GM23338 (cell line): ENCODE measurements at regions not wholly inside any gene's neighbourhood (a gene's known extent, or its start where the extent isn't known, plus 50 kb on each side); places are given as distances from the start of the nearest gene placed in this dataset.
"Not testable (repeated sequence)": the region's sequence is repeated elsewhere in the genome, so short reads cannot be mapped to it uniquely, and the experiment has no call there.

ENCODE experiments used
- ATAC-seq: fragments of 200-7000 bp; cut with Tn5 transposase; 3 replicates; pipeline ENCODE4 v1.9.1; 2020
- DNase-seq: peaks from one replicate; pipeline ENCODE4 v3.0.0-alpha.2; 2015; ENCODE audit warnings: low spot score
- H2AFZ ChIP-seq: fragments of 200-600 bp; sonication (generic); 2 replicates; pipeline ENCODE4 v1.8.0; 2016; ENCODE audit warnings: antibody characterized with exemption, mild to moderate bottlenecking, moderate library complexity
- H3F3A ChIP-seq: fragments of 200-600 bp; sonication (generic); replicated peaks from 2 replicates; pipeline ENCODE4 v1.8.0; 2017; ENCODE audit warnings: antibody characterized with exemption, mixed run types, low read depth
- H3K27ac ChIP-seq: fragments of 200-600 bp; sonication (generic); 2 replicates; pipeline ENCODE4 v1.6.1; 2016; ENCODE audit warnings: low read depth
- H3K27me3 ChIP-seq: fragments of 200-600 bp; sonication (generic); 2 replicates; pipeline ENCODE4 v1.8.0; 2016; ENCODE audit warnings: mild to moderate bottlenecking, mixed run types, moderate library complexity; ENCODE audit not compliant: insufficient read depth
- H3K36me3 ChIP-seq: fragments of 200-600 bp; sonication (generic); 2 replicates; pipeline ENCODE4 v1.8.0; 2016; ENCODE audit warnings: mild to moderate bottlenecking; ENCODE audit not compliant: insufficient read depth
- H3K4me1 ChIP-seq: fragments of 200-600 bp; sonication (generic); 2 replicates; pipeline ENCODE4 v1.8.0; 2016; ENCODE audit warnings: mild to moderate bottlenecking, moderate library complexity; ENCODE audit not compliant: insufficient read depth
- H3K4me2 ChIP-seq: fragments of 200-600 bp; sonication (generic); 2 replicates; pipeline ENCODE4 v1.7.1; 2017; ENCODE audit warnings: mixed run types
- H3K4me3 ChIP-seq: fragments of 200-600 bp; sonication (generic); 2 replicates; pipeline ENCODE4 v1.6.1; 2016; ENCODE audit warnings: mixed run types
- H3K79me2 ChIP-seq: fragments of 200-600 bp; sonication (generic); replicated peaks from 2 replicates; pipeline ENCODE4 v1.8.0; 2017; ENCODE audit warnings: mild to moderate bottlenecking; ENCODE audit not compliant: insufficient read depth
- H3K9me2 ChIP-seq: fragments of 200-600 bp; sonication (generic); 2 replicates; pipeline ENCODE4 v1.8.0; 2017; ENCODE audit not compliant: insufficient read depth
- H4K20me1 ChIP-seq: fragments of 200-600 bp; sonication (generic); replicated peaks from 2 replicates; pipeline ENCODE4 v1.8.0; 2017; ENCODE audit warnings: mild to moderate bottlenecking; ENCODE audit not compliant: insufficient read depth
- H3K27ac Mint-ChIP-seq: 2 replicates; pipeline ENCODE4 v1.8.0; 2020; ENCODE audit warnings: inconsistent platforms, mild to moderate bottlenecking, moderate library complexity, mixed read lengths
- H3K27me3 Mint-ChIP-seq: 3 replicates; pipeline ENCODE4 v1.8.0; 2022; ENCODE audit warnings: low read depth, mild to moderate bottlenecking, moderate library complexity, mixed read lengths, inconsistent platforms; ENCODE audit not compliant: insufficient read depth, poor library complexity
- H3K36me3 Mint-ChIP-seq: 3 replicates; pipeline ENCODE4 v1.8.0; 2021; ENCODE audit warnings: low read depth, mild to moderate bottlenecking, inconsistent platforms, moderate library complexity, mixed read lengths
- H3K4me1 Mint-ChIP-seq: 3 replicates; pipeline ENCODE4 v1.8.0; 2020; ENCODE audit warnings: mild to moderate bottlenecking, inconsistent platforms, mixed read lengths
- H3K4me3 Mint-ChIP-seq: 3 replicates; pipeline ENCODE4 v1.8.0; 2021; ENCODE audit warnings: moderate library complexity, mild to moderate bottlenecking, inconsistent platforms, mixed read lengths
- H3K9me3 Mint-ChIP-seq: 3 replicates; pipeline ENCODE4 v1.8.0; 2020; ENCODE audit warnings: moderate library complexity, mild to moderate bottlenecking, inconsistent platforms, mixed read lengths
- EZH2phosphoT487 ChIP-seq: fragments of 200-600 bp; sonication (generic); IDR thresholded peaks from one replicate; pipeline ENCODE4 v1.8.1; 2018; ENCODE audit warnings: antibody characterized with exemption; ENCODE audit not compliant: unreplicated experiment
- NANOG ChIP-seq: IDR thresholded peaks from 2 replicates; pipeline ENCODE4 v1.6.1; 2016; ENCODE audit warnings: antibody characterized with exemption, borderline replicate concordance
- POLR2AphosphoS5 ChIP-seq: IDR thresholded peaks from 2 replicates; pipeline ENCODE4 v1.6.1; 2016; ENCODE audit warnings: antibody characterized with exemption, low read depth
- ZNF114 ChIP-seq: fragments of 250-450 bp; sonication (Bioruptor Pico); IDR thresholded peaks from 2 replicates; pipeline ENCODE4 v1.5.0; 2020; ENCODE audit warnings: mild to moderate bottlenecking, moderate library complexity
- ZNF331 ChIP-seq: fragments of 250-450 bp; sonication (Bioruptor Pico); IDR thresholded peaks from 2 replicates; pipeline ENCODE4 v1.5.0; 2020; ENCODE audit warnings: low read depth, mild to moderate bottlenecking, moderate library complexity
- TF ChIP-seq, protein P1 (sequence below): IDR thresholded peaks from 2 replicates; pipeline ENCODE4 v1.6.1; 2016; ENCODE audit warnings: antibody characterized with exemption
- TF ChIP-seq, protein P2 (sequence below): fragments of 250-450 bp; sonication (Bioruptor Pico); IDR thresholded peaks from 2 replicates; pipeline ENCODE4 v1.5.0; 2020; ENCODE audit warnings: mild to moderate bottlenecking, moderate library complexity

DNA sequence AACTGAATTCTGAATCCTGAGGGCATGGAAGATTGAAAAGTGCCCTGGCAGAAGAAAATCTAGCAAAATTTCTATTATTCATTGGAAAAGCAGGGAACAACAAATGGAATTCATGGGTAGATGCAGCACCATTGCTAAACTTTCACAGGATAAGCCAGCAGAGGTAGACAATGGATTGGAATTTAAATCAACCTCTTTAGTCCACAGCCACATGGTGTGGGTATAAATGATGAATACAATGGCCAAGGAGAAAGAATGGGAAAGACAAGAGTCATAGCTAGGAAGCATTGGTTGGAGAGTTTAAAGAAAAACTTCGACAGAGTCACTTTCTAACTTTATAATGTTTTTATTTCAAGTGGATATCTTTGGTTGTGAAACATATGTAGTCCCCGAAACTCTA is 332.8 kb upstream of the PUDP start (continued):
- TF ChIP-seq, protein P1, sequence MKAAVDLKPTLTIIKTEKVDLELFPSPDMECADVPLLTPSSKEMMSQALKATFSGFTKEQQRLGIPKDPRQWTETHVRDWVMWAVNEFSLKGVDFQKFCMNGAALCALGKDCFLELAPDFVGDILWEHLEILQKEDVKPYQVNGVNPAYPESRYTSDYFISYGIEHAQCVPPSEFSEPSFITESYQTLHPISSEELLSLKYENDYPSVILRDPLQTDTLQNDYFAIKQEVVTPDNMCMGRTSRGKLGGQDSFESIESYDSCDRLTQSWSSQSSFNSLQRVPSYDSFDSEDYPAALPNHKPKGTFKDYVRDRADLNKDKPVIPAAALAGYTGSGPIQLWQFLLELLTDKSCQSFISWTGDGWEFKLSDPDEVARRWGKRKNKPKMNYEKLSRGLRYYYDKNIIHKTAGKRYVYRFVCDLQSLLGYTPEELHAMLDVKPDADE = no peak
- no peak for TF ChIP-seq EZH2phosphoT487

DNA sequence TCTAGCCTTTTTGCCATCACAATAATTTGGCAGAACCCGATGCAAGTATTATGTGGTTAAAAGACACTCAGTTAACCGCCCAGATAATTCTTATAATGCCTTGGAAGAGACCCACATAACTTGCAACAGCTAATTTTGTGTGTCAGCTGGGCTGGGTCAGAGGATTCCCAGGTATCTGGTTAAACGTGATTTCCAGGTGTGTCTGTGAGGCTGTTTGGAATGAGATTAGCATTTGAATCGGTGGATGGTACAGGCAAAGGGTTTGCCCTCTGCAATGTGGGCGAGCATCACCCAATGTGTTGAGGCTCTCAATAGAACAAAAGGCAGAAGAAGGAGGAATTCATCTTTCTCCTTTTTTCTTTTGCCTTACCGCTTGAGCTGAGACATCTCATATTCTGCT is 314.2 kb upstream of the PUDP start:
- Histone ChIP-seq H3K4me3 (no peak overlapping the region), H3K36me3 (no peaks in the 10 kb centered on the region), H3K4me2 (0 out of 2 replicates have a peak overlapping the region, but pooled peaks have one; percentile 61)

DNA sequence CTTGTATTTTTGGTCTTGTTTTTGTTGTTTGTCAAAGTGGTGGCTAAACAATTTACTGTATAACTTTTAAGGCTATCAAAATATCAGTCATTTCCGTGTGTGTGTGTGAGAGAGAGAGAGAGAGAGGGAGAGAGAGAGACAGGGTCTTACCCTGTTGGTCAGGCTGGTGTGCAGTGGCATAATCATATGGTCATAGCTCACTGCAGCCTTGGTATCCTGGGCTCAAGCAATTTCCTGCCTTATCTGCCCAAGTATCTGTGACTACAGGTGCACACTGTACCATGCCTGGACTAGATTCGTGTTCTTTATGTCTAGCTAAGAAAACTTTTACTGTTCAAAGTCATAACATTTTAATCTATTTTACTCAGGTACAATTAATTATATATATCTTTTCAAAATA is 313.1 kb upstream of the PUDP start:
- not testable (repeated sequence) for H3K36me3 Mint-ChIP-seq, H3K4me3 ChIP-seq, H3K9me2 ChIP-seq, H3K27ac Mint-ChIP-seq, H3K4me3 Mint-ChIP-seq, H3K4me2 ChIP-seq, DNase-seq, H3K79me2 ChIP-seq, H3K27me3 Mint-ChIP-seq, H2AFZ ChIP-seq, H3F3A ChIP-seq, H4K20me1 ChIP-seq, H3K9me3 Mint-ChIP-seq, H3K27me3 ChIP-seq, H3K36me3 ChIP-seq, H3K27ac ChIP-seq, ATAC-seq, H3K4me1 ChIP-seq
- H3K4me1 Mint-ChIP-seq = peaks cover 14% of the 10 kb centered on the region; the same call in 2 of the 3 replicates

More for the DNA sequence above, 314.2 kb upstream of the PUDP start:
- Histone ChIP-seq H3K9me2 (no peaks in the 10 kb centered on the region), H4K20me1 (no peaks in the 10 kb centered on the region), H3K4me1 (peaks cover 6% of the 10 kb centered on the region; the same call in 1 of the 2 replicates), H3K27ac (no peak overlapping the region), H2AFZ (no peak overlapping the region), H3K27me3 (no peaks in the 10 kb centered on the region), H3K79me2 (no peaks in the 10 kb centered on the region), H3F3A (no peaks in the 10 kb centered on the region)
- Mint-ChIP-seq H3K4me3 (no peak overlapping the region), H3K36me3 (no peaks in the 10 kb centered on the region), H3K4me1 (peaks cover 14% of the 10 kb centered on the region; the same call in 2 of the 3 replicates), H3K9me3 (no peaks in the 10 kb centered on the region; the same call in 2 of the 3 replicates), H3K27ac (no peak overlapping the region), H3K27me3 (no peaks in the 10 kb centered on the region)
- DNase-seq (peak; percentile 36), ATAC-seq (peak; percentile 76)
- no peak for TF ChIP-seq NANOG
- TF ChIP-seq ZNF331 (CRISPR knock-in tag) = no peak
- no peak for TF ChIP-seq POLR2AphosphoS5
- no peak for TF ChIP-seq ZNF114 (CRISPR knock-in tag)
- TF ChIP-seq, protein P2, sequence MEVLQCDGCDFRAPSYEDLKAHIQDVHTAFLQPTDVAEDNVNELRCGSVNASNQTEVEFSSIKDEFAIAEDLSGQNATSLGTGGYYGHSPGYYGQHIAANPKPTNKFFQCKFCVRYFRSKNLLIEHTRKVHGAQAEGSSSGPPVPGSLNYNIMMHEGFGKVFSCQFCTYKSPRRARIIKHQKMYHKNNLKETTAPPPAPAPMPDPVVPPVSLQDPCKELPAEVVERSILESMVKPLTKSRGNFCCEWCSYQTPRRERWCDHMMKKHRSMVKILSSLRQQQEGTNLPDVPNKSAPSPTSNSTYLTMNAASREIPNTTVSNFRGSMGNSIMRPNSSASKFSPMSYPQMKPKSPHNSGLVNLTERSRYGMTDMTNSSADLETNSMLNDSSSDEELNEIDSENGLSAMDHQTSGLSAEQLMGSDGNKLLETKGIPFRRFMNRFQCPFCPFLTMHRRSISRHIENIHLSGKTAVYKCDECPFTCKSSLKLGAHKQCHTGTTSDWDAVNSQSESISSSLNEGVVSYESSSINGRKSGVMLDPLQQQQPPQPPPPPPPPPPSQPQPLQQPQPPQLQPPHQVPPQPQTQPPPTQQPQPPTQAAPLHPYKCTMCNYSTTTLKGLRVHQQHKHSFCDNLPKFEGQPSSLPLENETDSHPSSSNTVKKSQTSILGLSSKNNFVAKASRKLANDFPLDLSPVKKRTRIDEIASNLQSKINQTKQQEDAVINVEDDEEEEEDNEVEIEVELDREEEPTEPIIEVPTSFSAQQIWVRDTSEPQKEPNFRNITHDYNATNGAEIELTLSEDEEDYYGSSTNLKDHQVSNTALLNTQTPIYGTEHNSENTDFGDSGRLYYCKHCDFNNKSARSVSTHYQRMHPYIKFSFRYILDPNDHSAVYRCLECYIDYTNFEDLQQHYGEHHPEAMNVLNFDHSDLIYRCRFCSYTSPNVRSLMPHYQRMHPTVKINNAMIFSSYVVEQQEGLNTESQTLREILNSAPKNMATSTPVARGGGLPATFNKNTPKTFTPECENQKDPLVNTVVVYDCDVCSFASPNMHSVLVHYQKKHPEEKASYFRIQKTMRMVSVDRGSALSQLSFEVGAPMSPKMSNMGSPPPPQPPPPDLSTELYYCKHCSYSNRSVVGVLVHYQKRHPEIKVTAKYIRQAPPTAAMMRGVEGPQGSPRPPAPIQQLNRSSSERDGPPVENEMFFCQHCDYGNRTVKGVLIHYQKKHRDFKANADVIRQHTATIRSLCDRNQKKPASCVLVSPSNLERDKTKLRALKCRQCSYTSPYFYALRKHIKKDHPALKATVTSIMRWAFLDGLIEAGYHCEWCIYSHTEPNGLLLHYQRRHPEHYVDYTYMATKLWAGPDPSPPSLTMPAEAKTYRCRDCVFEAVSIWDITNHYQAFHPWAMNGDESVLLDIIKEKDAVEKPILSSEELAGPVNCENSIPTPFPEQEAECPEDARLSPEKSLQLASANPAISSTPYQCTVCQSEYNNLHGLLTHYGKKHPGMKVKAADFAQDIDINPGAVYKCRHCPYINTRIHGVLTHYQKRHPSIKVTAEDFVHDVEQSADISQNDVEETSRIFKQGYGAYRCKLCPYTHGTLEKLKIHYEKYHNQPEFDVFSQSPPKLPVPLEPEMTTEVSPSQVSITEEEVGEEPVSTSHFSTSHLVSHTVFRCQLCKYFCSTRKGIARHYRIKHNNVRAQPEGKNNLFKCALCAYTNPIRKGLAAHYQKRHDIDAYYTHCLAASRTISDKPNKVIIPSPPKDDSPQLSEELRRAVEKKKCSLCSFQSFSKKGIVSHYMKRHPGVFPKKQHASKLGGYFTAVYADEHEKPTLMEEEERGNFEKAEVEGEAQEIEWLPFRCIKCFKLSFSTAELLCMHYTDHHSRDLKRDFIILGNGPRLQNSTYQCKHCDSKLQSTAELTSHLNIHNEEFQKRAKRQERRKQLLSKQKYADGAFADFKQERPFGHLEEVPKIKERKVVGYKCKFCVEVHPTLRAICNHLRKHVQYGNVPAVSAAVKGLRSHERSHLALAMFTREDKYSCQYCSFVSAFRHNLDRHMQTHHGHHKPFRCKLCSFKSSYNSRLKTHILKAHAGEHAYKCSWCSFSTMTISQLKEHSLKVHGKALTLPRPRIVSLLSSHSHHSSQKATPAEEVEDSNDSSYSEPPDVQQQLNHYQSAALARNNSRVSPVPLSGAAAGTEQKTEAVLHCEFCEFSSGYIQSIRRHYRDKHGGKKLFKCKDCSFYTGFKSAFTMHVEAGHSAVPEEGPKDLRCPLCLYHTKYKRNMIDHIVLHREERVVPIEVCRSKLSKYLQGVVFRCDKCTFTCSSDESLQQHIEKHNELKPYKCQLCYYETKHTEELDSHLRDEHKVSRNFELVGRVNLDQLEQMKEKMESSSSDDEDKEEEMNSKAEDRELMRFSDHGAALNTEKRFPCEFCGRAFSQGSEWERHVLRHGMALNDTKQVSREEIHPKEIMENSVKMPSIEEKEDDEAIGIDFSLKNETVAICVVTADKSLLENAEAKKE (CRISPR knock-in tag) = 0 out of 2 replicates have a peak, but pooled peaks have one; percentile 47
